T-helper 17 cell (primary cell): ENCODE measurements at regions not wholly inside any gene's neighbourhood (a gene's known extent, or its start where the extent isn't known, plus 50 kb on each side); places are given as distances from the start of the nearest gene placed in this dataset.

Source experiments
- ATAC-seq: fragments of 150-1000 bp; cut with Tn5 transposase; 2 replicates; pipeline ENCODE4 v1.10.0; 2021; ENCODE audit warnings: mild to moderate bottlenecking, moderate library complexity
- DNase-seq, 3 donors: peaks; one replicate each; pipeline versions ENCODE4 v3.0.0 to v3.0.0-alpha.2; 2020 to 2021
- H3K9me3 ChIP-seq: one replicate; pipeline ENCODE4 v1.7.0; 2013; ENCODE audit warnings: low read length, mild to moderate bottlenecking; ENCODE audit not compliant: control insufficient read depth, poor library complexity, severe bottlenecking
- H3K27ac Mint-ChIP-seq: one replicate; pipeline ENCODE4 v1.8.0; 2022; ENCODE audit warnings: mild to moderate bottlenecking, moderate library complexity, mixed read lengths
- H3K27me3 Mint-ChIP-seq: one replicate; pipeline ENCODE4 v1.8.0; 2022; ENCODE audit warnings: mixed read lengths
- H3K36me3 Mint-ChIP-seq: one replicate; pipeline ENCODE4 v1.8.0; 2022; ENCODE audit warnings: low read depth, mixed read lengths
- H3K4me1 Mint-ChIP-seq: one replicate; pipeline ENCODE4 v1.8.0; 2022; ENCODE audit warnings: mild to moderate bottlenecking, mixed read lengths
- H3K4me3 Mint-ChIP-seq: one replicate; pipeline ENCODE4 v1.8.0; 2022; ENCODE audit warnings: mild to moderate bottlenecking, moderate library complexity, mixed read lengths

DNA sequence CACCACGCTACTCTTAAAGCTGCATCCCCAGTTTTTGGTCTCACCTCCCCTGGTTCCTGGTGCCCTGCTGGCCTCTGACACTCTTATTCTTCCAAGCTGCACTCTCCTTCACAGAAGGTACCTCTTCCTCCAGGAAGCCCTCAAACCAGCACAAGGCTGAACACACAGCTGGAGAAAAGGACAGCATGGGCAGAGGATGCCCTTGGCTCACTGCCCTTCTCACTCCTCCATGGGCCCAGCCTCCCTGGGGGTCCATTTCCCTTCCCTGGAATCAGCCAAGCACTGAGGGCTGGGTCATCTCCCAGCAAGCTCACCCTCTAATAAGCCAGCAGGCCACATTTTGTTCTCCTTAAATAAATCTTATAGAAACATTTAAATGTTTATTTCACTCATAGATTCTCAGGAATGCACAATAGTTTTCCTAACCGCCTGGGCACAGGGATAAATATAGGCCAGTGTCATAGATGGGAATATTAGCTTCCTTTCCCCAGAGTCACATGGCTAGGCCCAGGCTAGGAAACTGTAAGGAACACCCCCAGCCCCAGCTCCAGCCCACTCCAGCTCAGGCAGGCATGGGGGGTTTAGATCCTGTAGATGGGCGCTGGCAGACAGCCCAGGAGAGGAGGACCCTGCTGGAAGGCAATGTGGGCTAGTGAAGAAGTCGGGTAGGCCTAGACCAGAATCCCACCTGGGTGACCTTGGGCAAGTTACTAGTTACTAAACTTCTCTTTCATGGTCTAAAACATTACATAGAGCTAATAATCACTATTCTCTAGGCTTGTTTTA, 51.5 kb downstream of the IRAG1 start:
- Mint-ChIP-seq H3K4me1 (peaks cover 4% of the 10 kb centered on the region), H3K4me3 (no peak overlapping the region), H3K36me3 (peaks cover 2% of the 10 kb centered on the region), H3K27ac (peak overlapping the region; percentile 43), H3K27me3 (peaks cover 28% of the 10 kb centered on the region)
- no peaks in the 10 kb centered on the region for H3K9me3 ChIP-seq
- no peak for DNase-seq
- ATAC-seq: no peak

- Mint-ChIP-seq H3K4me1 (peaks cover 6% of the 10 kb centered on the region), H3K27me3 (peaks cover 33% of the 10 kb centered on the region), H3K27ac (peak overlapping the region; percentile 43), H3K4me3 (no peak overlapping the region), H3K36me3 (peaks cover 2% of the 10 kb centered on the region)
- DNase-seq: no peak
- ATAC-seq: peak; percentile 54
- H3K9me3 ChIP-seq: no peaks in the 10 kb centered on the region
Observed at GRCh38 chr11:10641177-10641911, 52.2 kb downstream of the IRAG1 start.

GRCh38 chr11:10640308-10640707, 53.2 kb downstream of the IRAG1 start:
- DNase-seq (no peak), ATAC-seq (no peak)
- Mint-ChIP-seq H3K4me1 (peaks cover 6% of the 10 kb centered on the region), H3K4me3 (no peak overlapping the region), H3K27ac (no peak overlapping the region), H3K27me3 (peaks cover 39% of the 10 kb centered on the region), H3K36me3 (peaks cover 2% of the 10 kb centered on the region)
- no peaks in the 10 kb centered on the region for H3K9me3 ChIP-seq

- DNase-seq (no peak), ATAC-seq (no peak)
- Mint-ChIP-seq H3K4me1 (peaks cover 6% of the 10 kb centered on the region), H3K27me3 (peaks cover 44% of the 10 kb centered on the region), H3K27ac (no peak overlapping the region), H3K36me3 (peaks cover 2% of the 10 kb centered on the region), H3K4me3 (no peak overlapping the region)
- no peaks in the 10 kb centered on the region for H3K9me3 ChIP-seq
Observed at GRCh38 chr11:10639350-10639749, 54.2 kb downstream of the IRAG1 start.

GRCh38 chr11:10638316-10638925, 55.1 kb downstream of the IRAG1 start:
- peaks cover 2% of the 10 kb centered on the region for H3K36me3 Mint-ChIP-seq
- H3K4me3 Mint-ChIP-seq: no peak overlapping the region
- peaks cover 6% of the 10 kb centered on the region for H3K4me1 Mint-ChIP-seq
- no peak overlapping the region for H3K27ac Mint-ChIP-seq
- peaks cover 44% of the 10 kb centered on the region for H3K27me3 Mint-ChIP-seq
- no peaks in the 10 kb centered on the region for H3K9me3 ChIP-seq
- DNase-seq (no peak), ATAC-seq (no peak)

- no peaks in the 10 kb centered on the region for H3K9me3 ChIP-seq
- H3K27ac Mint-ChIP-seq: no peak overlapping the region
- H3K4me3 Mint-ChIP-seq: no peak overlapping the region
- H3K36me3 Mint-ChIP-seq: peaks cover 2% of the 10 kb centered on the region
- ATAC-seq: no peak
- peaks cover 44% of the 10 kb centered on the region for H3K27me3 Mint-ChIP-seq
- no peak for DNase-seq
- peaks cover 6% of the 10 kb centered on the region for H3K4me1 Mint-ChIP-seq
Observed at GRCh38 chr11:10637731-10638151, 55.8 kb downstream of the IRAG1 start.

DNA sequence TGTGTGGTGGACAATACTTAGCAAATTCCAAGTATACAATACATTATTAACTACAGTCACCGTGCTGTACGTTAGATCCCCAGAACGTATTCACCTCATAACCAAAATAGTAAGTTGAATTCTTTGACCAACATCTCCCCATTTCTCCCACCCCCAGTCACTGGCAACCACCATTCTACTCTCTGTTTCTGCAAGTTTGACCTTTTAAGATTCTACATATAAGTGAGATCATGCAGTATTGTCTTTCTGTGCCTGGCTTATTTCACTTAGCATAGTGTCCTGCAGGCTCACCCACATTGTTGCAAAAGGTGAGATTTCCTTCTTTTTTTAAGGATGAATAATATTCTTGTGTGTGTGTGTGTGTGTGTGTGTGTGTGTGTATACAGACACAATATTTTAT, 59.1 kb downstream of the IRAG1 start:
- no peak for ATAC-seq
- Mint-ChIP-seq H3K4me3 (no peak overlapping the region), H3K36me3 (peaks cover 7% of the 10 kb centered on the region), H3K4me1 (peaks cover 8% of the 10 kb centered on the region), H3K27me3 (peaks cover 46% of the 10 kb centered on the region), H3K27ac (no peak overlapping the region)
- no peak for DNase-seq
- H3K9me3 ChIP-seq: no peaks in the 10 kb centered on the region

- no peaks in the 10 kb centered on the region for H3K9me3 ChIP-seq
- Mint-ChIP-seq H3K4me3 (no peak overlapping the region), H3K36me3 (peaks cover 7% of the 10 kb centered on the region), H3K4me1 (peaks cover 8% of the 10 kb centered on the region), H3K27ac (no peak overlapping the region), H3K27me3 (peaks cover 43% of the 10 kb centered on the region)
- ATAC-seq: no peak
- DNase-seq: no peak
Observed at GRCh38 chr11:10633261-10633660, 60.3 kb downstream of the IRAG1 start.

GRCh38 chr11:10632483-10632882, 61.1 kb downstream of the IRAG1 start:
- no peak overlapping the region for H3K4me3 Mint-ChIP-seq
- H3K27ac Mint-ChIP-seq: no peak overlapping the region
- H3K36me3 Mint-ChIP-seq: peaks cover 7% of the 10 kb centered on the region
- H3K4me1 Mint-ChIP-seq: peaks cover 8% of the 10 kb centered on the region
- no peaks in the 10 kb centered on the region for H3K9me3 ChIP-seq
- DNase-seq (no peak), ATAC-seq (no peak)
- peaks cover 38% of the 10 kb centered on the region for H3K27me3 Mint-ChIP-seq

GRCh38 chr11:10631761-10632160, 61.8 kb downstream of the IRAG1 start:
- Mint-ChIP-seq H3K27me3 (peaks cover 30% of the 10 kb centered on the region), H3K36me3 (peaks cover 7% of the 10 kb centered on the region), H3K4me3 (no peak overlapping the region), H3K4me1 (peaks cover 8% of the 10 kb centered on the region), H3K27ac (no peak overlapping the region)
- no peak for DNase-seq
- no peaks in the 10 kb centered on the region for H3K9me3 ChIP-seq
- no peak for ATAC-seq

GRCh38 chr11:10629411-10630002, 61.0 kb upstream of the LYVE1 start:
- no peaks in the 10 kb centered on the region for H3K9me3 ChIP-seq
- Mint-ChIP-seq H3K27ac (no peak overlapping the region), H3K27me3 (peaks cover 18% of the 10 kb centered on the region), H3K4me3 (no peak overlapping the region), H3K4me1 (peaks cover 6% of the 10 kb centered on the region), H3K36me3 (peaks cover 7% of the 10 kb centered on the region)
- no peak for ATAC-seq
- no peak for DNase-seq

DNA sequence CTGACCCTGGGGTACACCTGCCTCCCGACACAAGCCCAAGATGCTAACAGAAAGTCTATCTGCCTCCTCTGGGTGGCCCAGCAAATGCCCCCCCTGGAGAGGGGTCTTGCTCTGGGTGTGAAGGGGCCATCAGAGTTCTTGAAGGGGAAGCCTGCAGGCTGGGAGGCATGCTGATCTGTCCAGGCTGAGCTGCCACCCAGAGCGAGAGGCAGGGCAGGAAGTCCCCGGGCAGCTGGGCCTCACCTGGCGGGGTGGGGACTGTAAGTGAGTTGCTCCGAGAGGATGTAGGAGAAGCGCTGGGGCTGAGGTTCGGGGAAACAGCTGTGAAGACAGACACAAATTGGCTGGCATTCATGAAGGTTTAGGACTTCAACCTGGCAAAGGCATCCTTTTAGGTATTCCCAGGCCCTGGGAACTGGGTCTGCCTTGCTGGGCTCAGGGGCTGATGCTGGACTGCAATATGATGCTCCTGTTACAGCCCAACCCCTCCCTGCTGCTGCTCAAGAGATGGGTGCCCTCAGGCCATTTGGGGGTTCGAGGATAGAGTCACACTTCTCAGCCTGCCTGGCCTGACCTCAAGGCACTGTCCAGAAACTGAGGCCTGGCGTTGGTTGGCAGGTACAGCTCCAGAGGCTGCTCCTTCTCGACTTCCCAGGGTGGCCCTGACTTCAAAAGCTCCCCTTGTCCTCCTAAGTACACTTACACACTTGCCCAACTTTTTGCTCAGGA, 60.2 kb upstream of the LYVE1 start:
- Mint-ChIP-seq H3K4me3 (no peak overlapping the region), H3K27ac (no peak overlapping the region), H3K4me1 (peaks cover 8% of the 10 kb centered on the region), H3K36me3 (peaks cover 7% of the 10 kb centered on the region), H3K27me3 (peaks cover 18% of the 10 kb centered on the region)
- H3K9me3 ChIP-seq: no peaks in the 10 kb centered on the region
- ATAC-seq: peak; percentile 47
- DNase-seq: no peak

- ATAC-seq: no peak
- peaks cover 7% of the 10 kb centered on the region for H3K36me3 Mint-ChIP-seq
- H3K4me3 Mint-ChIP-seq: no peak overlapping the region
- H3K4me1 Mint-ChIP-seq: peaks cover 17% of the 10 kb centered on the region
- H3K27ac Mint-ChIP-seq: no peak overlapping the region
- no peaks in the 10 kb centered on the region for H3K9me3 ChIP-seq
- DNase-seq: no peak
- H3K27me3 Mint-ChIP-seq: peaks cover 18% of the 10 kb centered on the region
Observed at GRCh38 chr11:10627816-10628215, 59.4 kb upstream of the LYVE1 start.
